ENCODE measurements at regions not wholly inside any gene's neighbourhood (a gene's known extent, or its start where the extent isn't known, plus 50 kb on each side); places are given as distances from the start of the nearest gene placed in this dataset.

DNA sequence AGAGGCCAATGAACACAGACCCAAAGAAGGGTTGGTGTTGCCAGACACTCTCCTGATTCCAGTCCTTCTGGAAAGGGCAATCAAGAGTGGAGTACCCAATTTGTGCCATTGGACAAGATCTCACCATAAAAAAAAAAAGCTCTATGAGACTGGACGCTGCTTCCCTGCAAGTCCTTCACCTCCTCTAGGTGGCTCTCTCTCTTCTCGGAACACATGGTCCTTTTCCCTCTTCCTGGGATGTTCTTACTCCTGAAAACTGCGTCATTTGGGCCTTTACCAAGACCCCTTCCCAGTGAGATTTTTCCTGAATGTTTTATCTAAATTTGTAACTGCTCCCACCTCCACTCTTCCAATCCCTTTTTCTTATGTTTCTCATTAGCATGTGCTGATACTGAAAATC is 280.8 kb downstream of the FOXA2 start:
- DNase-seq: peak in 1 of 2 experiments; percentile 14
- no peaks in the 10 kb centered on the region for H3K9me3 Mint-ChIP-seq (ENCODE audit: unreplicated experiment)
- H3K27ac Mint-ChIP-seq (ENCODE audit: unreplicated experiment): no peak overlapping the region
- H3K27me3 Mint-ChIP-seq (ENCODE audit: insufficient read depth, unreplicated experiment): peaks cover 7% of the 10 kb centered on the region
- TF ChIP-seq, protein P1, sequence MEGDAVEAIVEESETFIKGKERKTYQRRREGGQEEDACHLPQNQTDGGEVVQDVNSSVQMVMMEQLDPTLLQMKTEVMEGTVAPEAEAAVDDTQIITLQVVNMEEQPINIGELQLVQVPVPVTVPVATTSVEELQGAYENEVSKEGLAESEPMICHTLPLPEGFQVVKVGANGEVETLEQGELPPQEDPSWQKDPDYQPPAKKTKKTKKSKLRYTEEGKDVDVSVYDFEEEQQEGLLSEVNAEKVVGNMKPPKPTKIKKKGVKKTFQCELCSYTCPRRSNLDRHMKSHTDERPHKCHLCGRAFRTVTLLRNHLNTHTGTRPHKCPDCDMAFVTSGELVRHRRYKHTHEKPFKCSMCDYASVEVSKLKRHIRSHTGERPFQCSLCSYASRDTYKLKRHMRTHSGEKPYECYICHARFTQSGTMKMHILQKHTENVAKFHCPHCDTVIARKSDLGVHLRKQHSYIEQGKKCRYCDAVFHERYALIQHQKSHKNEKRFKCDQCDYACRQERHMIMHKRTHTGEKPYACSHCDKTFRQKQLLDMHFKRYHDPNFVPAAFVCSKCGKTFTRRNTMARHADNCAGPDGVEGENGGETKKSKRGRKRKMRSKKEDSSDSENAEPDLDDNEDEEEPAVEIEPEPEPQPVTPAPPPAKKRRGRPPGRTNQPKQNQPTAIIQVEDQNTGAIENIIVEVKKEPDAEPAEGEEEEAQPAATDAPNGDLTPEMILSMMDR (IDR thresholded peaks at IDR 0.05; ENCODE audit: insufficient read depth in 1 of 2, low read depth in 1 of 2, low read length in 1 of 2, severe bottlenecking in 1 of 2, unreplicated experiment in 1 of 2): peak; percentile 36 to 58
- Histone ChIP-seq H3K4me3 (ENCODE audit: low read depth, low read length) (no peak overlapping the region), H3K36me3 (ENCODE audit: control insufficient read depth, insufficient read depth, low read length) (no peaks in the 10 kb centered on the region), H3K9me3 (no peaks in the 10 kb centered on the region), H3K27me3 (replicated peaks; ENCODE audit: control insufficient read depth, insufficient read depth, low read length) (no peaks in the 10 kb centered on the region; the same call in 1 of the 2 replicates), H3K4me1 (no peaks in the 10 kb centered on the region)
- CTCF ChIA-PET: interaction anchor here (0.6 to 1.0 kb wide), 4 partner anchors 389 to 1365 kb away, joined by 3 to 4 read pairs (median 3); no protein-coding TSS in a partner anchor
- no peak overlapping the region for H3K4me3 Mint-ChIP-seq (ENCODE audit: unreplicated experiment)
- intact Hi-C loops (cut with micrococcal nuclease; ENCODE audit: unreplicated experiment): no loop called here
- H3K4me1 Mint-ChIP-seq (ENCODE audit: low read depth, unreplicated experiment): no peaks in the 10 kb centered on the region
- no peaks in the 10 kb centered on the region for H3K36me3 Mint-ChIP-seq (ENCODE audit: insufficient read depth, unreplicated experiment)
- no TSS peak for BruUV-seq (replicated peaks)
- POLR2A ChIA-PET: interaction anchor here (0.5 kb wide), 1 partner anchor 1283 kb away, joined by 3 read pairs; no protein-coding TSS in a partner anchor

- Histone ChIP-seq H3K4me1 (no peaks in the 10 kb centered on the region), H3K9me3 (no peaks in the 10 kb centered on the region), H3K36me3 (ENCODE audit: control insufficient read depth, insufficient read depth, low read length) (no peaks in the 10 kb centered on the region), H3K27me3 (replicated peaks; ENCODE audit: control insufficient read depth, insufficient read depth, low read length) (no peaks in the 10 kb centered on the region; the same call in 1 of the 2 replicates), H3K4me3 (ENCODE audit: low read depth, low read length) (no peak overlapping the region)
- no TSS peak for BruUV-seq (replicated peaks)
- intact Hi-C loops (cut with micrococcal nuclease; ENCODE audit: unreplicated experiment): no loop called here
- Mint-ChIP-seq H3K36me3 (ENCODE audit: insufficient read depth, unreplicated experiment) (no peaks in the 10 kb centered on the region), H3K27ac (ENCODE audit: unreplicated experiment) (no peak overlapping the region), H3K4me3 (ENCODE audit: unreplicated experiment) (no peak overlapping the region), H3K9me3 (ENCODE audit: unreplicated experiment) (no peaks in the 10 kb centered on the region), H3K4me1 (ENCODE audit: low read depth, unreplicated experiment) (no peaks in the 10 kb centered on the region), H3K27me3 (ENCODE audit: insufficient read depth, unreplicated experiment) (no peaks in the 10 kb centered on the region)
- CTCF ChIA-PET: no interaction called here
- POLR2A ChIA-PET: no interaction called here
- TF ChIP-seq, protein P1 (IDR thresholded peaks at IDR 0.05; ENCODE audit: insufficient read depth in 1 of 2, low read depth in 1 of 2, low read length in 1 of 2, severe bottlenecking in 1 of 2, unreplicated experiment in 1 of 2): no peak
- DNase-seq: no peak
Measured at GRCh38 chr20:22302039-22302438, 282.3 kb downstream of the FOXA2 start.

DNA sequence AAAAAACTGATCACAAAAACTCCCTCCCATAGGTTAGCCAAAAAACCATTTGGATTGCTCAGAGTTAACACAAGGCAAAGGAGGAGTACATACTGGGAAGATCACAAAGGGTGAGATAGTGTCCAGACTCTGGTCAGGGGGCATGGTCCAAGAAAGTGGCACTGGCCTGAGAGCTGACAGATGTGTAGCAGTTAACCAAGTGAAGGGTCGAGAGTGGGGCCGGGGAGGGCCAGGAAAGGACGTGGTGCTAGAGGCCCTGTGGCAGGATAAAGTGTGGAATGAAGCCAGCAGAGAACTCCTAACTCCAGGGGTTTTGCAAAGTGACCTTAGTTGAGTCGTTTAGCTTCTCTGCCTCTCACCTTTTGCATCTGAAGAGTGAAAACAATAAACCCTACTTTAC is 290.5 kb downstream of the FOXA2 start:
- H3K36me3 ChIP-seq (ENCODE audit: control insufficient read depth, insufficient read depth, low read length): no peaks in the 10 kb centered on the region
- CTCF ChIA-PET: no interaction called here
- H3K27me3 ChIP-seq (replicated peaks; ENCODE audit: control insufficient read depth, insufficient read depth, low read length): no peaks in the 10 kb centered on the region
- POLR2A ChIA-PET: no interaction called here
- intact Hi-C loops (cut with micrococcal nuclease; ENCODE audit: unreplicated experiment): no loop called here
- DNase-seq: no peak
- no peak overlapping the region for H3K27ac Mint-ChIP-seq (ENCODE audit: unreplicated experiment)
- H3K9me3 ChIP-seq: no peaks in the 10 kb centered on the region
- no peak overlapping the region for H3K4me3 Mint-ChIP-seq (ENCODE audit: unreplicated experiment)
- TF ChIP-seq, protein P1 (IDR thresholded peaks at IDR 0.05; ENCODE audit: insufficient read depth in 1 of 2, low read depth in 1 of 2, low read length in 1 of 2, severe bottlenecking in 1 of 2, unreplicated experiment in 1 of 2): no peak
- no peaks in the 10 kb centered on the region for H3K4me1 Mint-ChIP-seq (ENCODE audit: low read depth, unreplicated experiment)
- no TSS peak for BruUV-seq (replicated peaks)
- no peaks in the 10 kb centered on the region for H3K36me3 Mint-ChIP-seq (ENCODE audit: insufficient read depth, unreplicated experiment)
- H3K4me3 ChIP-seq (ENCODE audit: low read depth, low read length): no peak overlapping the region
- peaks cover 22% of the 10 kb centered on the region for H3K27me3 Mint-ChIP-seq (ENCODE audit: insufficient read depth, unreplicated experiment)
- no peaks in the 10 kb centered on the region for H3K4me1 ChIP-seq
- H3K9me3 Mint-ChIP-seq (ENCODE audit: unreplicated experiment): no peaks in the 10 kb centered on the region

Measured in Caco-2 (cell line).